ENCODE measurements at regions not wholly inside any gene's neighbourhood (a gene's known extent, or its start where the extent isn't known, plus 50 kb on each side); places are given as distances from the start of the nearest gene placed in this dataset.
A peak's percentile ranks its signal among the peaks of the same experiment; 100 is the strongest.

- Histone ChIP-seq H3K4me1 (no peaks in the 10 kb centered on the region), H3K79me2 (ENCODE audit: low read depth) (no peaks in the 10 kb centered on the region), H3K36me3 (no peaks in the 10 kb centered on the region), H4K20me1 (ENCODE audit: low read depth) (no peaks in the 10 kb centered on the region), H3K27me3 (no peaks in the 10 kb centered on the region), H3K4me2 (no peak overlapping the region), H3F3A (ENCODE audit: low read depth) (no peaks in the 10 kb centered on the region), H3K27ac (no peak overlapping the region), H2AFZ (replicated peaks) (no peak overlapping the region), H3K9me3 (ENCODE audit: low read depth) (no peaks in the 10 kb centered on the region), H3K9ac (no peak overlapping the region), H3K4me3 (no peak overlapping the region)
- no peaks in the 10 kb centered on the region for H3K9me3 Mint-ChIP-seq
- H3K4me3 Mint-ChIP-seq: no peak overlapping the region
- no peak overlapping the region for H3K27ac Mint-ChIP-seq
- no peak for DNase-seq (ENCODE audit: low spot score)
- TF ChIP-seq CTCF (IDR thresholded peaks at IDR 0.05) (no peak), EZH2phosphoT487 (IDR thresholded peaks at IDR 0.05) (no peak), EZH2 (IDR thresholded peaks at IDR 0.05) (no peak)
- peaks cover 11% of the 10 kb centered on the region for H3K4me1 Mint-ChIP-seq
- no peaks in the 10 kb centered on the region for H3K36me3 Mint-ChIP-seq
- no peaks in the 10 kb centered on the region for H3K27me3 Mint-ChIP-seq (ENCODE audit: insufficient read depth, low read depth)
These were observed 346.4 kb upstream of the DAB1 start for GRCh38 chr1:57770236-57770635.

DNA sequence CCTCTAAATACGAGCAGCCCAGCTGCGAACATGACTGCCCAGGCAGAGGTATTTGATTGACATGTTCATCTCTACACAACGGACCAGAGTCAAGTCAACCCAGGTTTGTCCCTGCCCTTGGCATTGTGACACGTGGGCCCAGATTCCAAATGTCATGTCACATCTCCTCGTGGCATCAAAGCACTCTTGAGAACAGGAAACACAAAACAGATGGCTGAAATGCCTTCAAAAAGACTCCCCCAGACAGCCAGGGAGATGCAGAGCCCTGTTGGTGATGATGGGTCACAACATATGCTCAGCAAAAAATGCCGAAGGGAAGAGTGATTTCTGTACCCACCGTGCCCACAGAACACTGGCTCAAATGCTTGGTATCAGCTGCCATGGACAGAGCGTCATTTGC lies 337.8 kb upstream of the DAB1 start:
- DNase-seq (ENCODE audit: low spot score): no peak
- Histone ChIP-seq H3K4me2 (no peak overlapping the region), H3K4me3 (no peak overlapping the region), H3K79me2 (ENCODE audit: low read depth) (no peaks in the 10 kb centered on the region), H3K27ac (no peak overlapping the region), H3K27me3 (no peaks in the 10 kb centered on the region), H3K36me3 (no peaks in the 10 kb centered on the region), H3K9ac (no peak overlapping the region), H3K4me1 (no peaks in the 10 kb centered on the region), H3F3A (ENCODE audit: low read depth) (no peaks in the 10 kb centered on the region), H3K9me3 (ENCODE audit: low read depth) (no peaks in the 10 kb centered on the region), H2AFZ (replicated peaks) (no peak overlapping the region), H4K20me1 (ENCODE audit: low read depth) (no peaks in the 10 kb centered on the region)
- Mint-ChIP-seq H3K27ac (no peak overlapping the region), H3K27me3 (ENCODE audit: insufficient read depth, low read depth) (no peaks in the 10 kb centered on the region), H3K4me3 (no peak overlapping the region), H3K36me3 (no peaks in the 10 kb centered on the region), H3K9me3 (no peaks in the 10 kb centered on the region), H3K4me1 (peaks cover 5% of the 10 kb centered on the region)
- TF ChIP-seq EZH2 (IDR thresholded peaks at IDR 0.05) (no peak), EZH2phosphoT487 (IDR thresholded peaks at IDR 0.05) (no peak), CTCF (IDR thresholded peaks at IDR 0.05) (no peak)

GRCh38 chr1:57752843-57753242 lies 329.0 kb upstream of the DAB1 start:
- Mint-ChIP-seq H3K36me3 (no peaks in the 10 kb centered on the region), H3K4me1 (peaks cover 6% of the 10 kb centered on the region), H3K27me3 (ENCODE audit: insufficient read depth, low read depth) (peaks cover 2% of the 10 kb centered on the region), H3K4me3 (no peak overlapping the region), H3K27ac (no peak overlapping the region), H3K9me3 (no peaks in the 10 kb centered on the region)
- H3K4me1 ChIP-seq: peaks cover 5% of the 10 kb centered on the region
- H3K79me2 ChIP-seq (ENCODE audit: low read depth): no peaks in the 10 kb centered on the region
- no peak overlapping the region for H3K27ac ChIP-seq
- no peak overlapping the region for H3K9ac ChIP-seq
- TF ChIP-seq EZH2 (IDR thresholded peaks at IDR 0.05) (no peak), EZH2phosphoT487 (IDR thresholded peaks at IDR 0.05) (no peak), CTCF (IDR thresholded peaks at IDR 0.05) (no peak)
- no peaks in the 10 kb centered on the region for H4K20me1 ChIP-seq (ENCODE audit: low read depth)
- H3F3A ChIP-seq (ENCODE audit: low read depth): no peaks in the 10 kb centered on the region
- no peaks in the 10 kb centered on the region for H3K27me3 ChIP-seq
- H3K36me3 ChIP-seq: no peaks in the 10 kb centered on the region
- no peak overlapping the region for H3K4me3 ChIP-seq
- no peak for DNase-seq (ENCODE audit: low spot score)
- H3K9me3 ChIP-seq (ENCODE audit: low read depth): no peaks in the 10 kb centered on the region
- H2AFZ ChIP-seq (replicated peaks): no peak overlapping the region
- H3K4me2 ChIP-seq: no peak overlapping the region

GRCh38 chr1:57748719-57749118 lies 324.9 kb upstream of the DAB1 start:
- H3K9me3 Mint-ChIP-seq: no peaks in the 10 kb centered on the region
- DNase-seq (ENCODE audit: low spot score): no peak

More at GRCh38 chr1:57748719-57749118, 324.9 kb upstream of the DAB1 start:
- Histone ChIP-seq H3K27ac (no peak overlapping the region), H3K4me2 (no peak overlapping the region), H3K36me3 (no peaks in the 10 kb centered on the region), H3K4me3 (no peak overlapping the region), H3K27me3 (no peaks in the 10 kb centered on the region), H3K9me3 (ENCODE audit: low read depth) (no peaks in the 10 kb centered on the region), H3K9ac (no peak overlapping the region), H3K4me1 (no peaks in the 10 kb centered on the region), H3K79me2 (ENCODE audit: low read depth) (no peaks in the 10 kb centered on the region), H4K20me1 (ENCODE audit: low read depth) (no peaks in the 10 kb centered on the region), H3F3A (ENCODE audit: low read depth) (no peaks in the 10 kb centered on the region), H2AFZ (replicated peaks) (no peak overlapping the region)
- no peaks in the 10 kb centered on the region for H3K27me3 Mint-ChIP-seq (ENCODE audit: insufficient read depth, low read depth)
- H3K4me3 Mint-ChIP-seq: no peak overlapping the region
- TF ChIP-seq EZH2 (IDR thresholded peaks at IDR 0.05): no peak
- TF ChIP-seq EZH2phosphoT487 (IDR thresholded peaks at IDR 0.05): no peak
- no peak for TF ChIP-seq CTCF (IDR thresholded peaks at IDR 0.05)
- peak overlapping the region; percentile 75 for H3K27ac Mint-ChIP-seq
- no peaks in the 10 kb centered on the region for H3K36me3 Mint-ChIP-seq
- H3K4me1 Mint-ChIP-seq: peaks cover 6% of the 10 kb centered on the region

Data from neural progenitor cell (in vitro differentiated cells).